Calu3 (cell line): ENCODE measurements at regions not wholly inside any gene's neighbourhood (a gene's known extent, or its start where the extent isn't known, plus 50 kb on each side); places are given as distances from the start of the nearest gene placed in this dataset.
"Not testable (repeated sequence)": the region's sequence is repeated elsewhere in the genome, so short reads cannot be mapped to it uniquely, and the experiment has no call there.

Experiments used
- BruUV-seq: library from RNA; stranded (reverse); fragments of 400-500 nt; replicated peaks from 2 replicates; lab custom pipeline; 2021; lab: Mats Ljungman, UMichigan
- CTCF ChIA-PET: fragments of 300-600 bp; sonication (Branson Sonifier 250); formaldehyde crosslinking; loops from one replicate; lab custom pipeline; 2022; ENCODE audit warnings: antibody characterized with exemption; lab: Charles Lee
- DNase-seq: peaks from one replicate; pipeline ENCODE4 v3.0.0; 2022
- H3K27ac Mint-ChIP-seq: one replicate; pipeline ENCODE4 v1.8.0; 2022; ENCODE audit warnings: mixed read lengths; ENCODE audit not compliant: unreplicated experiment
- H3K27me3 Mint-ChIP-seq: one replicate; pipeline ENCODE4 v1.8.0; 2022; ENCODE audit warnings: mixed read lengths; ENCODE audit not compliant: unreplicated experiment
- H3K36me3 Mint-ChIP-seq: one replicate; pipeline ENCODE4 v1.8.0; 2022; ENCODE audit warnings: mild to moderate bottlenecking, moderate library complexity, mixed read lengths; ENCODE audit not compliant: insufficient read depth, unreplicated experiment
- H3K4me1 Mint-ChIP-seq: one replicate; pipeline ENCODE4 v1.8.0; 2022; ENCODE audit warnings: mild to moderate bottlenecking, low read depth, mixed read lengths; ENCODE audit not compliant: unreplicated experiment
- H3K4me3 Mint-ChIP-seq: one replicate; pipeline ENCODE4 v1.8.0; 2022; ENCODE audit warnings: mild to moderate bottlenecking, low read depth, moderate library complexity, mixed read lengths; ENCODE audit not compliant: unreplicated experiment
- H3K9me3 Mint-ChIP-seq: one replicate; pipeline ENCODE4 v1.8.0; 2022; ENCODE audit warnings: low read depth, mixed read lengths; ENCODE audit not compliant: unreplicated experiment
- CTCF ChIP-seq: fragments of 200-600 bp; IDR thresholded peaks from one replicate; pipeline ENCODE4 v1.8.0; 2022; ENCODE audit warnings: antibody characterized with exemption; ENCODE audit not compliant: unreplicated experiment
- intact Hi-C: fragments of 100-400 bp; cut with micrococcal nuclease; formaldehyde crosslinking; loops from one replicate; pipeline ENCODE4 v1.10.0; 2022; ENCODE audit not compliant: unreplicated experiment

GRCh38 chrX:65331371-65331770 is 203.2 kb downstream of the LAS1L start:
- H3K27ac Mint-ChIP-seq = no peak overlapping the region
- no peaks in the 10 kb centered on the region for H3K4me1 Mint-ChIP-seq
- no peaks in the 10 kb centered on the region for H3K27me3 Mint-ChIP-seq
- CTCF ChIA-PET = no interaction called here
- BruUV-seq = no TSS peak
- H3K9me3 Mint-ChIP-seq = peaks cover 7% of the 10 kb centered on the region
- intact Hi-C loops = no loop called here
- H3K4me3 Mint-ChIP-seq = no peak overlapping the region
- no peak for DNase-seq
- no peaks in the 10 kb centered on the region for H3K36me3 Mint-ChIP-seq
- TF ChIP-seq CTCF = no peak

DNA sequence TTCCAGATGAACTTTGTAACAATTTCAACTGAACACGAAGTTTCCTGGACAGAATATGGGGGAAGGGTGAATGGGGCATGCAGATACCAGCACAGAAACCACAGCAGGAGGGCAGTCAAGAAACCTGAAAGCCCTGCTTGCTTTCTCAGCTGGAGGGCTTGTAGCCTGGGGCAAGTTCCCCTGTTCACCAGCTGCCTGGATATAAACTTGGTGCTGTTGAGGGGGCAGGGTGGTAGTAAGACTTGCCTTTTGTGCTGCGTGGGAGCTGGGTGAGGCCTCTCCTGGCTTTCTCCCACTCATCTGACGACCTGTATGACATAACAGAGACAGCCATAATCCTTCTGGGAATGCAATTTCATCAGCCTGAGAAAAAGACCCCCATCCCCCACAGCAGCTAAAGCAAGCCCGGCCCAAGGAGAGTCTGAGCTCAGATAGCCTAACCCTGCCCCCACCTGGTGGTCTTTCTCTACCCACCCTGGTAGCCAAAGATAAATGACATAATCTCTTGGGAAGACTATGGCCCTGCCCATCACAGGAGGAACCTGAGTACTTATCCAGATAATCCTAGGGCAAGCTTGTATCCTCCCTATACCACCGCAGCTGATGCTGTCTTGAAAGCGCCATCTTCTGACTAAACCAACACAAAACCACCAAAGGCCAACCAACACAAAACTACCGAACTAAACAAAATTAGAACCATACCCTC is 234.3 kb downstream of the LAS1L start:
- Mint-ChIP-seq H3K36me3 (no peaks in the 10 kb centered on the region), H3K4me1 (no peaks in the 10 kb centered on the region), H3K27ac (no peak overlapping the region), H3K9me3 (peaks cover 8% of the 10 kb centered on the region), H3K4me3 (no peak overlapping the region), H3K27me3 (no peaks in the 10 kb centered on the region)
- intact Hi-C loops = no loop called here
- TF ChIP-seq CTCF = no peak
- BruUV-seq = no TSS peak
- CTCF ChIA-PET = no interaction called here
- DNase-seq = no peak

DNA sequence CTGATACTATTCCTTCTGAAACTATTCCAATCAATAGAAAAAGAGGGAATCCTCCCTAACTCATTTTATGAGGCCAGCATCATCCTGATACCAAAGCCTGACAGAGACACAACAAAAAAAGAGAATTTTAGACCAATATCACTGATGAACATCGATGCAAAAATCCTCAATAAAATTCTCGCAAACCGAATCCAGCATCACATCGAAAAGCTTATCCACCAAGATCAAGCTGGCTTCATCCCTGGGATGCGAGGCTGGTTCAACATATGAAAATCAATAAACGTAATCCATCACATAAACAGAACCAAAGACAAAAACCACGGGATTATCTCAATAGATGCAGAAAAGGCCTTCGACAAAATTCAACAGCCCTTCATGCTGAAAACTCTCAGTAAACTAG is 251.7 kb downstream of the LAS1L start:
- H3K27me3 Mint-ChIP-seq, H3K4me1 Mint-ChIP-seq, DNase-seq, H3K27ac Mint-ChIP-seq, H3K36me3 Mint-ChIP-seq, BruUV-seq, intact Hi-C loops, CTCF ChIA-PET, H3K4me3 Mint-ChIP-seq: not testable (repeated sequence)
- peaks cover 13% of the 10 kb centered on the region for H3K9me3 Mint-ChIP-seq

GRCh38 chrX:65273152-65273551 is 261.4 kb downstream of the LAS1L start:
- H3K4me1 Mint-ChIP-seq = no peaks in the 10 kb centered on the region
- no peak for DNase-seq
- H3K4me3 Mint-ChIP-seq = no peak overlapping the region
- H3K27ac Mint-ChIP-seq = no peak overlapping the region
- CTCF ChIA-PET = no interaction called here
- H3K9me3 Mint-ChIP-seq = peaks cover 12% of the 10 kb centered on the region
- no peak for TF ChIP-seq CTCF
- no TSS peak for BruUV-seq
- intact Hi-C loops = no loop called here
- no peaks in the 10 kb centered on the region for H3K27me3 Mint-ChIP-seq
- no peaks in the 10 kb centered on the region for H3K36me3 Mint-ChIP-seq

GRCh38 chrX:65266482-65266881 is 268.1 kb downstream of the LAS1L start:
- intact Hi-C loops = no loop called here
- no peaks in the 10 kb centered on the region for H3K36me3 Mint-ChIP-seq
- peaks cover 9% of the 10 kb centered on the region for H3K9me3 Mint-ChIP-seq
- no peak for DNase-seq
- no peak for TF ChIP-seq CTCF
- BruUV-seq = no TSS peak
- no peaks in the 10 kb centered on the region for H3K27me3 Mint-ChIP-seq
- no peak overlapping the region for H3K4me3 Mint-ChIP-seq
- no peaks in the 10 kb centered on the region for H3K4me1 Mint-ChIP-seq
- no peak overlapping the region for H3K27ac Mint-ChIP-seq
- CTCF ChIA-PET = interaction anchor here (0.6 kb wide), 1 partner anchor 14 kb away, joined by 4 read pairs; no protein-coding TSS in a partner anchor
